HG03432 (cell line): ENCODE measurements at regions not wholly inside any gene's neighbourhood (a gene's known extent, or its start where the extent isn't known, plus 50 kb on each side); places are given as distances from the start of the nearest gene placed in this dataset.

Experiments used
- ATAC-seq: cut with Tn5 transposase; IDR thresholded peaks from one replicate; pipeline ENCODE4 v1.9.1; 2021; ENCODE audit warnings: mild to moderate bottlenecking, moderate library complexity; ENCODE audit not compliant: unreplicated experiment

DNA sequence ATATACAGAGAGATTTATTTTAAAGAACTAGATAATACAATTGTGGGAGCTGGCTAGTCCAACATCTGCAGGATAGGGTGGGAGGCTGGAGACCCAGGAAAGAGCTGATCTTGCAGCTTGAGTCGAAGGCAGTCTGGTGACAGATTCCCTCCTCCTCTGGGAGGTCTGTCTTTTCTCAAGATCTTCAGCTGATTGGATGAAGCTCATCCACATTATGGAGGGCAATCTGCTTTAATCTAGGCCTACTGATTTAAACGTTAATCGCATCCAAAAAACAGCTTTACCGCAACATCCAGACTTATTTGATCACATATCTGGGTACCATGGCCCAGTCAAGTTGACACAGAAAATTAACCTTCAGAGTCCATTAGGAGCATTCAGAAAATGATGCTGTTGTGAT is 168.1 kb downstream of the ATPSCKMT start:
- ATAC-seq: no peak

DNA sequence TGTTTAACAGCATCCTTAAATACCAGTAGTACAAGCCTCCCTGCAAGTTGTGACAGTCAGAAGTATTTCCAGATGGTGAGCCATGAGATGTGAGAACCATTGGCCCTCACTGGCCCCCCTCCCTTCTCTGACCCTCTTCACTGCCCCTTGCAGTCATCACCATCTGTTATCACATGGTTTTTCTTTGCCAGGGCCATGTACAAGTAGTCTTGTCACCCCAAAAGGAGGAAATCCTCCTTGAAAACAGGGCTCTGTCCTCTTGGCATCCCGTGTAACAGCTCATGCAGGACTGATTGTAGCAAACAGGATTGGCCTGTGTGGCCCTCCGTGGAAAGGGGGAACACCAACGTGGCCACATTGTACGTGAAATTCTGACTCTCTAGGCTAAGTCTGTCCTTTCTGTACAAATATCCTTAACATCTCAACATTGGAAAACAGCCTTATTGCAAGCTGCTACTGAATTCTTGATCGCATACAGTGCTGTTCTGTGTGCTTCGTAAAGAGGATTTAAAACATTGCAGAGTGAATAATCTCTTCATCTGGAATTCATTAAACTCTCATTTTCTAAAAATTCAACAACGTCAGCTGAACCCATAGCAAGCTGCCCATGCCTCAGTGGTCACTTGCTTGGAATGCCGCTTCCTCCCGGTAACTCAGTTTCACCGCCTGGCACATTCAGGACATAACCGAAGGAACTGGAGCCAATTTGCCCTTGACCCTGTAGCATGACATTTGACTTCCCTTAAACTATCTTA is 171.7 kb downstream of the ATPSCKMT start:
- ATAC-seq: no peak

DNA sequence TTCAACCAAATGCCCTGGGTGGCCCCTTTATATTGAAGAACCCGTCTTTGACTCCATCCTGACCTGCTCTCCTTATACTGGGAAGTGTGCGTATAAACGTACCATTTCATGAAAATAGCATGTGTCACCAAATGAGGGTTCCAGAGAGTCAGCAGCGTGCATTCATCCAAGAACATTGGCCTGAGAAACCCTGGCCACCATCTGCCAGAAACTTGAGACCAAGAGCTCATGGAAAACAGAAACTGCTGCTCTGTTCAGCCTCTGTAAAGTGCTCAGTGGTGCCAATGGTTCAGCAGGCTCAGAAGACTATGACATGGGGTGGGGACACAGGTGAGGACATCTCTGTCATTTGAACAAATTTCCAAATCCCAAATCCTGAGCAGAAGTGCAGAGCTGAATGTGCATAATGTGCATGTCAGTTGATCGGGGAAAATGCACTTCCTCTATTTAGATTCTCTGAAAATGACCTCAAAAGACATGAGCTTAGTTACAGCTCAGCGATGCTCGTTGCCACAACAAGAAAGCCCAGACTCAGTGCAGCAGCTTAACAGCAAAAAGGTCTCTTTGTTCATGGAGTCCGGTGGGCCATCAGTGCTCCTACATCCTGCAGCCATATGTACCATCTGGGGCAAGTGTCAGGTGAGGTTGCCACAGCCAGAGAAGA is 176.1 kb downstream of the ATPSCKMT start:
- ATAC-seq: no peak

DNA sequence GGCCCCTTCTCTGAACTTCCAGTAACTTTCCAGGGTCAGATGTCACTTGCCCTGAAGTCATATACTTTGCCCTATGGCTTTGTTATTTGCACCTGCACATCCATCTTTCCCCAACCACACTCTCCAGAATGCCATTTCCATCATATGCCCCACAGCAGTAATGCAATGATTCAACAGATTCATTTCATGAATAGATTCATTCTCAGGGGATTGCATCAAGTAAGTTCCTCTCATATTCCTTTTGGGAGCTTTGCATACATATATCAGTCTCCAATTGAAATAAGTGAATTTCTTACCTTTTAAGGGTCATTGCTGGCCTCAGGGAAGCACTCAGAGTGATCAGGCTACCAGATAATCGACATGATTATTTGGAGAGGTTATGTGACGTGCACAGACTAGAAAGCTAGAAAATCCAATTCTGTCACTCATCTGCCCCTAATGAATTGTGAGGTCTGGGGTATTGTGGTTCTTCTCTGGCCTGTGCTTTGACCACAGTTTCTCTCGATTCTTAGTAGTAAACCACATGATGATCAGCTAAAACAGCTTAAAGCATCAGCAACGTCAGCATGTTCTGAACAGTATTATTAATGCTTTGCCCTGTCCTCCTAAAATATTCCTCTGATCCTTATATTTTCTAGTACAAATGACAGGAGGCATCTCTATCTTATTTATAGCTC is 179.9 kb downstream of the ATPSCKMT start:
- no peak for ATAC-seq

DNA sequence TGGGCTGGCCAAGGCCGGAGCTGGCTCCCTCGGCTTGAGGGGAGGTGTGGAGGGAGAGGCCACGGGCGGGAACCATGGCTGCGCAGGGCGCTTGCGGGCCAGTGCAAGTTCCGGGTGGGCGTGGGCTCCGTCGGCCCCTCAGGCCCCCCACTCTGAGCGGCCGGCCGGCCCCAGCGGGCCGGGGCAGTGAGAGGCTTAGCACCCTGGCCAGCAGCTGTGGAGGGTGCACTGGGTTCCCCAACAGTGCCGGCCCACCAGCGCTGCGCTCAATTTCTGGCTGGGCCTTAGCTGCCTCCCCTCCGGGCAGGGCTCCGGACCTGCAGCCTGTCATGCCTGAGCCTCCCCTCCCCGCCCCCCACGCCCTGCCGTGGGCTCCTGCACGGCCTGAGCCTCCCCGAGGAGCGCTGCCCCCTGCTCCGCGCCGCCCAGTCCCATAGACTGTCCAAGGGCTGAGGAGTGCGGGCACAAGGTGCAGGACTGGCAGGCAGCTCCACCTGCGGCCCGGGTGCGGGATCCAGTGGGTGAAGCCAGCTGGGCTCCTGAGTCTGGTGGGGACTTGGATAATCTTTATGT is 184.2 kb downstream of the ATPSCKMT start:
- no peak for ATAC-seq

DNA sequence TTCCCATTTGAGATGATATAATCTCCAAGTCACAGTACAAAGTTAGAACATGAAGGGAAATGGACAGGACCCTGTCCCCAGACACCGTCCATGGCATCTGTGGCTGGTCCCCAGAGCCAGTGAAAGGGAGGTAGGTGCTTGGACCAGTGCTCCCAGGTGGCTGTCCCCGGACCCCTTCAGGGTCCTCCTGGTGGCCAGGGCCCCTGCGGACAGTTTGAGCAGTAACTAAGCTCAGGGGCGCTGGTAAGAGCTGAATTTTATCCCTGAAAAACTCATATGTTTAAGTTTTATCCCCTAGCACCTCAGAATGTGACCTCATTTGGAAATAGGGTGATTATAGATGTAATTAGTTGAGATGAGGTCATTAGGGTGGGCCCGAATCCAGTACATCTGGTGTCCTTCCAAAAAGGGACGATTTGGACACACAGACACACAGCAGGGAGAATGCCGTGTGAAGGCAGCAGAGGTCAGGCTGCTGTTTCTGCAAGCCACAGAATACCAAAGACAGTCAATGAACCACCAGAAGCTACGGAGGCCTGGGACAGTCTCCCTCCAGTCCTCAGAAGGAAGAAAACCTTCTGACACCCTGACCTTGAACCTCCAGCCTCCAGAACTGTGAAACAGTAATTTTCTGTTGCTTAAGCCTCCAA is 185.0 kb downstream of the ATPSCKMT start:
- ATAC-seq: no peak

DNA sequence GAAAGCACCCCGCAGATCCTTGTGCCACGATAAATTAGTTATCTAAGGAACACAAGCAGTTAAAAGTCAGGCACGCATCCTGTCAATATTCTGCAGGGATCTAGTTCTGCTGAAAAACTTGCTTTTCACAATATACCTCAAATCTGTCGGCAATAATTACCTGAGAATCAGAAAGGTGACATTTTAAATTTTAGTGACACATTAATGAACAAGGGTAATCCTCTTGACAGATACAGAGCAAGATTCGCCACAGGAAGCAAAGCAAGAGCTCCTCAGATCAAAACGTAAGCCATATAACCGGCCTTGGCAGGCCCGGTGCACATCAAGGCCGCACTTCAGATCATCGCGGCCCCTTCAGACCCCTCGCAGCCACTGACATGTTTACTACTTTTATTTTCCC is 185.7 kb downstream of the ATPSCKMT start:
- ATAC-seq: no peak

DNA sequence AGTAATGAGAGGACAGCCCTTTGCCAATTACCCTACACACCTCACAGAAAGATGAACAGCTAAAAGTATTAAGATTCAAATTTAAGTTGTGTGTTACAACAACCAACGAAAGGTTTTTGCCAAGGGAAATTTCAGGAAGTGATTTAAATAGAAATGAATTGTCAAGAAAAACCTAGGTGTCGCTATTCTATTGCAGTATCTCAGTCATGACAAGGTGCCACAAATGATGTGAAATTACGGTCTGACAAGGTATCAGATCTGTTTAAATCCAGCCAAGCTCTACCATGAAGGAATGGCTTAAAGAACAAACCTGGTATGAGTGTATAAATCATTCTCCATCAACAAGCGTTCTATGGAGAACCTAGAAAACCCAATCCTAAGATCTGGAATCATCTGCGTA is 189.7 kb downstream of the ATPSCKMT start:
- no peak for ATAC-seq

DNA sequence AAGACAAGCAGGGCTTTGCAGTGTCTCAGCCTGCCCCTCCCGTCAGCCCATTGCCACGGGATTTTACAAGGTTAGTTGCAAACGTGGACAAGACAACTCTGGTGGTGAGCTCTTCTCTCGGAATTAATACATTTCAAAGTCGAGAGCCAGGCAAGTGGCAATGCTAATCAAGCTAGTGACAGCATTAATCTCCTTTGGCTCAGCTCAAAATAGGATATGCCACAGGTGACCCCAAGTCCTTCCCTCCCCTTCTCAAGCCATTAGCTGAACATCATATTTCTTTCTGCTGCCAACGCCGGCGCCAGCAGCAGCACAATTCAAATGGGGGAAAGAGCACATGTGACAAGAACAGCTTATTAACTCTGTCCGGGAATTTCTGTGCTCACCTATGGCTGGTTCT is 190.1 kb downstream of the ATPSCKMT start:
- no peak for ATAC-seq

DNA sequence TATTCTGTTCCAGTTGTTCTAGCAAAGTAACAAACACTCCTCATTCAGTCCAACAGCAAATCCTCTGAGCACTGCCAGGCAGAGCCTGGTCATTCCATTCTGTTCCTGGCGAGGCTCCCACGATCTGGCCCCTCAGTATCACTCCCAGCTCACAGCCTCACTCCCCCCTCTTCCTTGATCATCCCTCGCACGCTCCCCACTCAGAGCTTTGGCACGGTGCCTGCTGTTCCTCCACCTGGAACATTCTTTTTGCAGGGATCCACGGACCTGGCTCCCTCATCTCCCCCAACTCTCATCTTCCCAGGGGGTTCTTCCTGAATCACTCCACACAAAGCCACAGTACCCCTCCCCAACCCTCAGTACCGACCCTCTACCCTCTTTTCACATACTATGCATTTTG is 192.3 kb downstream of the ATPSCKMT start:
- ATAC-seq: no peak

DNA sequence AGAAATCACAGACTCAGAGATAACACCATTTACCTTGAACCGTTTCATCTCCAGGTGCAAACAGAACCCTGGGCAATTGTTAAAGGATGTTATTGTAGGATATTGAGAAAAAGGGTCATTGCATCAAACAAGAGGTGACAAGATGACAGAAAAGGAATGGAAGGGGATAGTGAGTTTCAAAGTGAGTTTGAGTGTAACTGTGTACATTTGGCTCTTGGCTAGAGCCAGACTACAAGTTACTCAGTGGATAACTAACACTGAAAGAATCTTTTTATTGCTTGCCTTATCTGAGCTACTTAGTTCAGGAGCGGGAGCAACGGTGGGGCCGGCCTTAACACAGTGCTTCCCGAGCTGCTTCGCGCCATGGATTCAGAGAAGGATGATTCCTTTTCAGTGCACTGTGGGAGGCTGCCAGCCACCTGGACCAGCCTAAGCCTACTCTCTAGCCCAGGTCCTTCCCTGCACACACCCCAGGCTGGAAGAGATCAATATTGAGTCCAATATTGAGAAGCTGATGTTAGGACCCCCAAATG is 193.4 kb downstream of the ATPSCKMT start:
- ATAC-seq: no peak

DNA sequence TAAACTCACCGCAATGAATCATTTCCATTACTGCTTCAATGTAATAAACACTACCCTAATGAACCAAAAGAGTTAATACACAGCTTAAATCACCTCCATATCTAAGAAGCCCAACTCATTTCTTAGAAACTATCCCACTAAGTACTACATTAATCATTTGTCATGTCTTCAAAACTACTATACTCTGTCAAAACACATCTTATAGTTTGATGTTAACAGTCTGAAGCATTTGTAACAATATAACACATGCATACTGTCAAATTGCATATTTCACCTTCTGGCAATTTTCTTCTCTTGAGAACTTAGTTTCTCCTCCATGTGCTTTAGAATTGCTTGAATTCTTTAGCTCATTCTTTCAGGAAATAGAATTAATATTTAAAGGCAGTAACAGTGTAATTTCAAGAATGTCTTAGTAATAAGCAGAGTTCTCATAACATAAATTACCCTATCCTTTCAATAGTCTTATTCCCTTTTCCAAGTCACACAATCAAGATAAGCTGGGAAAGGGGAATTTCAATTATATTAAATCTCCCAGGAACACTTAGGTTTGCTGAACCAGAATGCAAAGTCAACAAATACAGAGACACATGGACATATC is 199.7 kb downstream of the ATPSCKMT start:
- no peak for ATAC-seq

DNA sequence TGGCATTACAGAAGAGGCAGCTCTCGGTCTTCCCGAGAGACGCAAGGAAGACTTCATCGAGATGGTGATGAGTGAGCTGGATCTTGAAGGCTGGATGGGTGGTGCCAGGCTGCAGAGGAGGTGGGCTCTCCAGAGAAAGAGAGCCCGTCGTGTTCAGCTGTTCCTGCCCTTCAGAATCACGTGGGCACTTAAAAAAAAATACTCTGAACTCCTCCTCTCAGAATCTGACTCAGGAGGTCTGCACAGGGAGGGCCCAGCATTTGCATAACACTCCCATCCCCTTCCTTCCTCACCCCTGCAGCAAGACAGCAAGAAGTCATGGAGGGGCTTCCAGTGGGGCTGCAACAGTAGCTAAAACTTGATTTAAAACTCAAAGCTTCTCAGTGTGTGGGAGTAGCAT is 203.0 kb downstream of the ATPSCKMT start:
- ATAC-seq: no peak

DNA sequence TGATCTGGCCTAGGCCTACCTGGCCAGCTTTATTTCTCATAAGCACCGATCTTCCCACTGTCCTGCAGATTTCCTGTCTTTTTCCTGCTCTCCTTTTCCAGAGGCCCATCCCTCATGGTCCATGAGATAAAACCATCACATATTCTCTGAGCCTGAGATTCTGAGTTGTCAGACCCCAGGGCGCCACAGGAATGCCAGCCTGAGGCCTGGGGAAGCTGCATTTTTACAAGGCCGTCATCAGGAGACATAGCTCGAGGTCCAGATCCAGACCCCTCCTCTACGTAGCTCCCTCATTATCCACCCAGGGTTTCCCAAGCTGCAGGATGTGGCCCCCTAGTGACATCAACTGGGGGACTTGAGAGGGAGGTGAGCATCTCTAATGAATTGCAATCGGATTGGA is 204.3 kb downstream of the ATPSCKMT start:
- ATAC-seq: no peak

DNA sequence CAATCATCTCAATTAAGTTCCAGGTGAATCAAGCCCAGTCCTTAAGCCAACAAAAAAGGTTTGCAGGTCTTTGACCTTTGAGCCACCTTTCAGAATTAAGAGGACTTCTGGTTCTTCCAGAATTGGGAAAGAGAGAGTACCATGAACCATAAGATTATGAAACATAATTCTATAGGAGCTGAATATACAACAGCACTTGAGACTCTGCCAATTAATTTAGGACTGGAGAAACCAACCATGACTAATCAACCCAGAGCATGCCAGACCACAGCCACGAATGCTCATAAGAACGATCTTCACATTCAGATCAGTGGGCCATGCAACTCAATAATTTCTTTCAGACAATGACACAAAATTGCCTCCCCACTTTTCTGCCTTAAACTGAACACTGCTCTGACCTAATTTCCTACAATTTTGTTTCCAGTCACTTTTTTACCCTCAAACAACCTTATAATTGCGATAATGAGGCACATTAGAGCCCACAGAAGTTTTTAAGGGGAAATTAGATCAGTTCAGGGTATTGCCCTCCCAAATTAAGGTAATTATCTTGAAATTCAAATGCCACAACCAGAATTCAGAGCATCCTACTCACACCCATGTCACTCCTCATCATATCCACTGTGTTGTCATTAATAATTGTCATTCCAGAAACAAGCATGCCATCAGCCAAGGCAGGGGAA is 213.4 kb downstream of the ATPSCKMT start:
- no peak for ATAC-seq

DNA sequence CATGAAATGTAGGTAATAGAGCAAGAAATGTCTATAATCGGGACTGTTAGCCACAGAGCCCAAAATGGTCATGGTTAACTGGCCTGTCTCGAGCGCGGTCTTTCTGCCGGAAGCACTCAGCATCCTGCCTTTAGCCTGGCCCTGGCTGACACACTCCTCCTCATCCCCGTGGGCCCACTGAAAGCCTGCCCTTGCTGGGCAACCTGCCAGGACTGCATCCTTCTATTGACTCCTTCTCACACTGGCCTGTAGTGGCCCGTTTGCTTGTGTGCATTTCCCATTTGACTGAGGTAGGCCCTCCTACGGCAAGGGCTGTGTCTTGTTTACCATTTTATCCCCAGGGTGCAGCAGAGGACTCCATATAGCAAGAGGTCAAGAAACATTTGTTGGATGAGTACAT is 215.7 kb downstream of the ATPSCKMT start:
- ATAC-seq: no peak

DNA sequence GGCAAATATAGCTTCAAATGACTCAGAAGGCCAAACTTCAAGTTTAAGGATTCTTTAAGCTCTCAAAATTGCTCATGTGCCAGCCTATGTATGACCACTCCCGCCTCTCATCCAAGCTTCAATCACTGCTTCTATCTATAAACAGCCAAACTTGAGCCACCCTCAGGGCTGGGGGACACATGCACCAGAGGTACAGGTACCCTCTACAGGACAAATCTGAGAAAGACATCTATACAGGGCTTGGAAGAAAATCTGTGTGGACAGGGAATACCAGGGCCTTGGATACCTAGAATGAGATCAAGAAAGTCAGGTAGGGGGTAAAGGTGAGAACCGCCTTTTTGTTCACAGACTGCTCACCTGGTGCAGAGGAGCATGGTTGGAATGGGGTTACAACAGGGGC is 217.9 kb downstream of the ATPSCKMT start:
- no peak for ATAC-seq

DNA sequence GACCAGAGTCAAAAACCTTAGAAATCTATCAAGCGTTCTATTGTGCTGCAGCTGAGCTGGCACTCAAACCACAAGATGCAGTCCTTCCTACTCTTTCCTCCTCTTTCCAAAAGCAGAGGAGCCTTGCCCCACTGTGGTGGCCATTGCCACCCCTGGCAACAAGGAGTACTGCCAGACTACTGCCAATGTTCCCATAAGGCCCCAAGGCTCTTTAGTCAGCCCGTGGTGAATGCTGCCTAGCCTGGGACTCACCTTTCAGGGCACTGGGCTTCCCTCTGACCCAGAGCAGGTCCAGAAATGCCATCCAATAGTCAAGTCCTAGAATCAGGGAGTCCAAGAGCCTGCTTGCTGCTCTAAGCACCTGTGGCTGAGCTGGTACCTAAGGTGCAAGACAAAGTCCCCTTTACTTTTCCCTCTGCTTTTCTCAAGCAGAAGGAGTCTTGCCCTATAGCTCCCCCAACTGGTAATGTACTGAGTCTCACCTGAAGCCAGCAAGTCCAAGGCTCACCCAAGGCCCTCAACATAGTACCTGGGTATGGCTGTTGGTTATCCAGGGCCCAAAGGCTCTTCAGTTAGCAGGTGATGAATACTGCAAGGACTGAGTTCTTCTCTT is 219.4 kb downstream of the ATPSCKMT start:
- no peak for ATAC-seq

DNA sequence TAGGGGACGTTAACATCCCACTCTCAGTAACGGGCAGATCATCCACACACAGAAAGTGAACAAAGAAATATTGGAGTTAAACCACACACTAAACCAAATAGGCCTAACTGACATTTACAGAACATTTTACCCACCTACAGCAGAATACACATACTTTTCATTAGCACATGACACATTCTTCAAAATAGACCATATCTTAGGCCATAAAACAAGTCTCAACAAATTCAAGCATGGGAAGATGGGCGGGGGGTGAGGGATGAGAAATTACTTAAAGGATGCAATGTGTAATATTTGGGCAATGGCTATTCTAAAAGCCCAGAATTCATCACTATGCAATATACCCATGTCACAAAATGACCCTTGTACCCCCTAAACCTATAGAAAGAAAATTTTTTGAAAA is 226.2 kb downstream of the ATPSCKMT start:
- no peak for ATAC-seq

DNA sequence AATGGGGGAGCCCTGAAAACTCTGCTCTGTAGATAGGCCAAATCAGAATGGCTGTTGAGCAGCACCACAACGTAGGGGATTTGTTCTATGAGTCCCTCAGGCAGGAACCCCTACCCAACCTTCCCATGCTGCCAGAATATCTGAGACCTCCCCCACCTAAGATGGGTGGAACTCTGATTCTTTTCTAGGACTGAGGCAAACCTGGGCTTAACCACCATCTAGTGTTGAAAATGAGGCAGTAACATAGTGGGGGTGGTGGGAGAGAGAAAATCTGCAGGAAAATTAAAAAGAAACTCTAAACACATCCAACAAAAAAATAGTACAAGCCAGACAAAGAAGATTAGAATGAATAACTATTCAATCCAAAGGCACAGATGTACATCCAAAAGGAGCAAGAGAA is 228.4 kb downstream of the ATPSCKMT start:
- no peak for ATAC-seq
